ENCODE measurements at regions not wholly inside any gene's neighbourhood (a gene's known extent, or its start where the extent isn't known, plus 50 kb on each side); places are given as distances from the start of the nearest gene placed in this dataset.

- Histone ChIP-seq H3K4me3 (ENCODE audit: insufficient read depth, low read length) (no peak overlapping the region), H3K4me2 (ENCODE audit: insufficient read depth, low read length) (no peak overlapping the region), H3K36me3 (ENCODE audit: insufficient read depth, low read length) (no peaks in the 10 kb centered on the region), H3K27me3 (ENCODE audit: insufficient read depth, low read length) (no peaks in the 10 kb centered on the region), H3K27ac (ENCODE audit: low read depth, low read length) (no peak overlapping the region), H4K20me1 (ENCODE audit: insufficient read depth, low read length) (no peaks in the 10 kb centered on the region), H3K79me2 (ENCODE audit: insufficient read depth, low read length) (no peaks in the 10 kb centered on the region), H3K9me3 (ENCODE audit: low read depth, low read length) (no peaks in the 10 kb centered on the region), H2AFZ (ENCODE audit: low read length) (no peak overlapping the region), H3K4me1 (ENCODE audit: insufficient read depth, low read length) (no peaks in the 10 kb centered on the region)
- no peak for DNase-seq (ENCODE audit: insufficient read length, low spot score, missing footprints)
- TF ChIP-seq CTCF (IDR thresholded peaks at IDR 0.05; ENCODE audit: extremely low read depth, low read depth, low read length): no peak
These were observed 210.1 kb upstream of the LRATD1 start for GRCh38 chr2:14422426-14422825.

GRCh38 chr2:14423145-14423906, 209.2 kb upstream of the LRATD1 start:
- no peak for TF ChIP-seq CTCF (IDR thresholded peaks at IDR 0.05; ENCODE audit: extremely low read depth, low read depth, low read length)
- no peaks in the 10 kb centered on the region for H3K27me3 ChIP-seq (ENCODE audit: insufficient read depth, low read length)
- no peak for DNase-seq (ENCODE audit: insufficient read length, low spot score, missing footprints)
- H3K4me3 ChIP-seq (ENCODE audit: insufficient read depth, low read length): no peak overlapping the region
- H3K4me2 ChIP-seq (ENCODE audit: insufficient read depth, low read length): no peak overlapping the region
- H2AFZ ChIP-seq (ENCODE audit: low read length): no peak overlapping the region
- H3K4me1 ChIP-seq (ENCODE audit: insufficient read depth, low read length): no peaks in the 10 kb centered on the region
- no peaks in the 10 kb centered on the region for H4K20me1 ChIP-seq (ENCODE audit: insufficient read depth, low read length)
- no peaks in the 10 kb centered on the region for H3K79me2 ChIP-seq (ENCODE audit: insufficient read depth, low read length)
- H3K36me3 ChIP-seq (ENCODE audit: insufficient read depth, low read length): no peaks in the 10 kb centered on the region
- H3K27ac ChIP-seq (ENCODE audit: low read depth, low read length): no peak overlapping the region
- H3K9me3 ChIP-seq (ENCODE audit: low read depth, low read length): no peaks in the 10 kb centered on the region

- H4K20me1 ChIP-seq (ENCODE audit: insufficient read depth, low read length): no peaks in the 10 kb centered on the region
- no peak for TF ChIP-seq CTCF (IDR thresholded peaks at IDR 0.05; ENCODE audit: extremely low read depth, low read depth, low read length)
- H3K4me2 ChIP-seq (ENCODE audit: insufficient read depth, low read length): no peak overlapping the region
- no peak overlapping the region for H2AFZ ChIP-seq (ENCODE audit: low read length)
- H3K27me3 ChIP-seq (ENCODE audit: insufficient read depth, low read length): no peaks in the 10 kb centered on the region
- H3K79me2 ChIP-seq (ENCODE audit: insufficient read depth, low read length): no peaks in the 10 kb centered on the region
- H3K27ac ChIP-seq (ENCODE audit: low read depth, low read length): no peak overlapping the region
- no peak for DNase-seq (ENCODE audit: insufficient read length, low spot score, missing footprints)
- H3K4me3 ChIP-seq (ENCODE audit: insufficient read depth, low read length): no peak overlapping the region
- no peaks in the 10 kb centered on the region for H3K4me1 ChIP-seq (ENCODE audit: insufficient read depth, low read length)
- H3K36me3 ChIP-seq (ENCODE audit: insufficient read depth, low read length): no peaks in the 10 kb centered on the region
- H3K9me3 ChIP-seq (ENCODE audit: low read depth, low read length): no peaks in the 10 kb centered on the region
These were observed 207.8 kb upstream of the LRATD1 start for GRCh38 chr2:14424478-14425390.

- TF ChIP-seq CTCF (IDR thresholded peaks at IDR 0.05; ENCODE audit: extremely low read depth, low read depth, low read length): no peak
- H3K36me3 ChIP-seq (ENCODE audit: insufficient read depth, low read length): no peaks in the 10 kb centered on the region
- no peak for DNase-seq (ENCODE audit: insufficient read length, low spot score, missing footprints)
- no peak overlapping the region for H3K4me3 ChIP-seq (ENCODE audit: insufficient read depth, low read length)
- no peak overlapping the region for H3K4me2 ChIP-seq (ENCODE audit: insufficient read depth, low read length)
- H2AFZ ChIP-seq (ENCODE audit: low read length): no peak overlapping the region
- no peaks in the 10 kb centered on the region for H3K9me3 ChIP-seq (ENCODE audit: low read depth, low read length)
- no peak overlapping the region for H3K27ac ChIP-seq (ENCODE audit: low read depth, low read length)
- H3K27me3 ChIP-seq (ENCODE audit: insufficient read depth, low read length): no peaks in the 10 kb centered on the region
- no peaks in the 10 kb centered on the region for H3K79me2 ChIP-seq (ENCODE audit: insufficient read depth, low read length)
- H3K4me1 ChIP-seq (ENCODE audit: insufficient read depth, low read length): no peaks in the 10 kb centered on the region
- H4K20me1 ChIP-seq (ENCODE audit: insufficient read depth, low read length): no peaks in the 10 kb centered on the region
These were observed 206.6 kb upstream of the LRATD1 start for GRCh38 chr2:14425869-14426268.
